H1 (cell line): ENCODE measurements at regions not wholly inside any gene's neighbourhood (a gene's known extent, or its start where the extent isn't known, plus 50 kb on each side); places are given as distances from the start of the nearest gene placed in this dataset.

Experiments used
- FOSL1 ChIP-seq: IDR thresholded peaks from 2 replicates; pipeline ENCODE4 v1.6.1; 2011; ENCODE audit warnings: mild to moderate bottlenecking, low read depth, low read length, moderate library complexity; ENCODE audit not compliant: insufficient read depth
- POLR2A ChIP-seq, 2 experiments: IDR thresholded peaks; 1 replicate in 1 of 2; 2 replicates in 1 of 2; pipeline ENCODE4 v1.6.1; 2011; ENCODE audit warnings: low read depth in 2 of 2, low read length in 2 of 2, mild to moderate bottlenecking in 2 of 2; ENCODE audit errors: control extremely low read depth in 1 of 2
- POLR2AphosphoS5 ChIP-seq: IDR thresholded peaks from 2 replicates; pipeline ENCODE4 v1.6.1; 2011; ENCODE audit warnings: low read depth, low read length
- TF ChIP-seq, protein P1 (sequence below), 3 experiments: IDR thresholded peaks; 1 replicate in 2 of 3; 2 replicates in 1 of 3; pipeline versions ENCODE4 v1.5.1 to v1.6.1; 2011; ENCODE audit warnings: low read length in 3 of 3, mild to moderate bottlenecking in 3 of 3, inconsistent platforms in 2 of 3, low read depth in 1 of 3, moderate library complexity in 1 of 3; ENCODE audit not compliant: insufficient read depth in 1 of 3; ENCODE audit errors: control extremely low read depth in 1 of 3

- TF ChIP-seq FOSL1 = no peak
- TF ChIP-seq, protein P1, sequence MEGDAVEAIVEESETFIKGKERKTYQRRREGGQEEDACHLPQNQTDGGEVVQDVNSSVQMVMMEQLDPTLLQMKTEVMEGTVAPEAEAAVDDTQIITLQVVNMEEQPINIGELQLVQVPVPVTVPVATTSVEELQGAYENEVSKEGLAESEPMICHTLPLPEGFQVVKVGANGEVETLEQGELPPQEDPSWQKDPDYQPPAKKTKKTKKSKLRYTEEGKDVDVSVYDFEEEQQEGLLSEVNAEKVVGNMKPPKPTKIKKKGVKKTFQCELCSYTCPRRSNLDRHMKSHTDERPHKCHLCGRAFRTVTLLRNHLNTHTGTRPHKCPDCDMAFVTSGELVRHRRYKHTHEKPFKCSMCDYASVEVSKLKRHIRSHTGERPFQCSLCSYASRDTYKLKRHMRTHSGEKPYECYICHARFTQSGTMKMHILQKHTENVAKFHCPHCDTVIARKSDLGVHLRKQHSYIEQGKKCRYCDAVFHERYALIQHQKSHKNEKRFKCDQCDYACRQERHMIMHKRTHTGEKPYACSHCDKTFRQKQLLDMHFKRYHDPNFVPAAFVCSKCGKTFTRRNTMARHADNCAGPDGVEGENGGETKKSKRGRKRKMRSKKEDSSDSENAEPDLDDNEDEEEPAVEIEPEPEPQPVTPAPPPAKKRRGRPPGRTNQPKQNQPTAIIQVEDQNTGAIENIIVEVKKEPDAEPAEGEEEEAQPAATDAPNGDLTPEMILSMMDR (IDR thresholded peaks at IDR 0.05; ENCODE audit: control extremely low read depth in 1 of 3, insufficient read depth in 1 of 3, low read depth in 1 of 3, low read length in 3 of 3) = no peak
- no peak for TF ChIP-seq POLR2A (IDR thresholded peaks at IDR 0.05; ENCODE audit: control extremely low read depth in 1 of 2, low read depth in 2 of 2, low read length in 2 of 2)
- no peak for TF ChIP-seq POLR2AphosphoS5
These were observed 59.7 kb upstream of the ADAM23 start for GRCh38 chr2:206383669-206384068.
